HepG2 (cell line): ENCODE measurements at regions not wholly inside any gene's neighbourhood (a gene's known extent, or its start where the extent isn't known, plus 50 kb on each side); places are given as distances from the start of the nearest gene placed in this dataset.

Experiments used
- ATF3 ChIP-seq: sonication (generic); formaldehyde crosslinking; IDR thresholded peaks from 2 replicates; pipeline ENCODE4 v1.4.0; 2020; ENCODE audit warnings: missing genetic modification reagents
- DNMT3B ChIP-seq: conservative IDR thresholded peaks from 2 replicates; pipeline ENCODE4 v1.6.1; 2016; ENCODE audit warnings: missing biosample characterization, control low read depth
- IRF1 ChIP-seq: sonication (generic); formaldehyde crosslinking; IDR thresholded peaks from 2 replicates; pipeline ENCODE4 v1.4.0; 2020; ENCODE audit warnings: low read depth, mild to moderate bottlenecking, missing genetic modification reagents
- MAFG ChIP-seq: sonication (generic); formaldehyde crosslinking; IDR thresholded peaks from 2 replicates; pipeline ENCODE4 v1.5.1; 2020; ENCODE audit warnings: mild to moderate bottlenecking, missing genetic modification reagents
- POLR2G ChIP-seq: fragments of 200-400 bp; formaldehyde crosslinking; IDR thresholded peaks from 2 replicates; pipeline ENCODE4 v1.6.1; 2018; ENCODE audit warnings: mild to moderate bottlenecking, low read depth, low read length, moderate library complexity
- PRDM4 ChIP-seq: sonication (generic); formaldehyde crosslinking; IDR thresholded peaks from 2 replicates; pipeline ENCODE4 v1.9.0; 2021; ENCODE audit warnings: missing genetic modification reagents, borderline replicate concordance
- SNAPC5 ChIP-seq: sonication (generic); formaldehyde crosslinking; IDR thresholded peaks from 2 replicates; pipeline ENCODE4 v1.8.1; 2023; ENCODE audit warnings: mild to moderate bottlenecking, missing genetic modification reagents, borderline replicate concordance
- TERF1 ChIP-seq: sonication (generic); formaldehyde crosslinking; IDR thresholded peaks from 2 replicates; pipeline ENCODE4 v1.8.0; 2022; ENCODE audit warnings: mild to moderate bottlenecking, missing genetic modification reagents, moderate library complexity
- ZBTB21 ChIP-seq: sonication (generic); formaldehyde crosslinking; IDR thresholded peaks from 2 replicates; pipeline ENCODE4 v1.4.0; 2020; ENCODE audit warnings: missing genetic modification reagents
- ZNF557 ChIP-seq: sonication (generic); formaldehyde crosslinking; IDR thresholded peaks from 2 replicates; pipeline ENCODE4 v1.4.0; 2020; ENCODE audit warnings: missing genetic modification reagents
- TF ChIP-seq, protein P1 (sequence below): sonication (generic); formaldehyde crosslinking; IDR thresholded peaks from one replicate; pipeline ENCODE4 v1.5.1; 2020; ENCODE audit warnings: mild to moderate bottlenecking, missing genetic modification reagents; ENCODE audit errors: not compliant biosample characterization
- TF ChIP-seq, protein P2 (sequence below): sonication (generic); formaldehyde crosslinking; IDR thresholded peaks from 2 replicates; pipeline ENCODE4 v1.5.0; 2020; ENCODE audit warnings: missing genetic modification reagents, mild to moderate bottlenecking, borderline replicate concordance

GRCh38 chr9:117491491-117491890, 76.6 kb upstream of the ASTN2 start (continued):
- TF ChIP-seq ZBTB21 (CRISPR knock-in tag) (no peak), ZNF557 (CRISPR knock-in tag) (no peak), TERF1 (CRISPR knock-in tag) (no peak), IRF1 (no peak), PRDM4 (CRISPR knock-in tag) (no peak), DNMT3B (CRISPR knock-in tag) (no peak), MAFG (CRISPR knock-in tag) (no peak), ATF3 (no peak), SNAPC5 (no peak), POLR2G (no peak)
- TF ChIP-seq, protein P1, sequence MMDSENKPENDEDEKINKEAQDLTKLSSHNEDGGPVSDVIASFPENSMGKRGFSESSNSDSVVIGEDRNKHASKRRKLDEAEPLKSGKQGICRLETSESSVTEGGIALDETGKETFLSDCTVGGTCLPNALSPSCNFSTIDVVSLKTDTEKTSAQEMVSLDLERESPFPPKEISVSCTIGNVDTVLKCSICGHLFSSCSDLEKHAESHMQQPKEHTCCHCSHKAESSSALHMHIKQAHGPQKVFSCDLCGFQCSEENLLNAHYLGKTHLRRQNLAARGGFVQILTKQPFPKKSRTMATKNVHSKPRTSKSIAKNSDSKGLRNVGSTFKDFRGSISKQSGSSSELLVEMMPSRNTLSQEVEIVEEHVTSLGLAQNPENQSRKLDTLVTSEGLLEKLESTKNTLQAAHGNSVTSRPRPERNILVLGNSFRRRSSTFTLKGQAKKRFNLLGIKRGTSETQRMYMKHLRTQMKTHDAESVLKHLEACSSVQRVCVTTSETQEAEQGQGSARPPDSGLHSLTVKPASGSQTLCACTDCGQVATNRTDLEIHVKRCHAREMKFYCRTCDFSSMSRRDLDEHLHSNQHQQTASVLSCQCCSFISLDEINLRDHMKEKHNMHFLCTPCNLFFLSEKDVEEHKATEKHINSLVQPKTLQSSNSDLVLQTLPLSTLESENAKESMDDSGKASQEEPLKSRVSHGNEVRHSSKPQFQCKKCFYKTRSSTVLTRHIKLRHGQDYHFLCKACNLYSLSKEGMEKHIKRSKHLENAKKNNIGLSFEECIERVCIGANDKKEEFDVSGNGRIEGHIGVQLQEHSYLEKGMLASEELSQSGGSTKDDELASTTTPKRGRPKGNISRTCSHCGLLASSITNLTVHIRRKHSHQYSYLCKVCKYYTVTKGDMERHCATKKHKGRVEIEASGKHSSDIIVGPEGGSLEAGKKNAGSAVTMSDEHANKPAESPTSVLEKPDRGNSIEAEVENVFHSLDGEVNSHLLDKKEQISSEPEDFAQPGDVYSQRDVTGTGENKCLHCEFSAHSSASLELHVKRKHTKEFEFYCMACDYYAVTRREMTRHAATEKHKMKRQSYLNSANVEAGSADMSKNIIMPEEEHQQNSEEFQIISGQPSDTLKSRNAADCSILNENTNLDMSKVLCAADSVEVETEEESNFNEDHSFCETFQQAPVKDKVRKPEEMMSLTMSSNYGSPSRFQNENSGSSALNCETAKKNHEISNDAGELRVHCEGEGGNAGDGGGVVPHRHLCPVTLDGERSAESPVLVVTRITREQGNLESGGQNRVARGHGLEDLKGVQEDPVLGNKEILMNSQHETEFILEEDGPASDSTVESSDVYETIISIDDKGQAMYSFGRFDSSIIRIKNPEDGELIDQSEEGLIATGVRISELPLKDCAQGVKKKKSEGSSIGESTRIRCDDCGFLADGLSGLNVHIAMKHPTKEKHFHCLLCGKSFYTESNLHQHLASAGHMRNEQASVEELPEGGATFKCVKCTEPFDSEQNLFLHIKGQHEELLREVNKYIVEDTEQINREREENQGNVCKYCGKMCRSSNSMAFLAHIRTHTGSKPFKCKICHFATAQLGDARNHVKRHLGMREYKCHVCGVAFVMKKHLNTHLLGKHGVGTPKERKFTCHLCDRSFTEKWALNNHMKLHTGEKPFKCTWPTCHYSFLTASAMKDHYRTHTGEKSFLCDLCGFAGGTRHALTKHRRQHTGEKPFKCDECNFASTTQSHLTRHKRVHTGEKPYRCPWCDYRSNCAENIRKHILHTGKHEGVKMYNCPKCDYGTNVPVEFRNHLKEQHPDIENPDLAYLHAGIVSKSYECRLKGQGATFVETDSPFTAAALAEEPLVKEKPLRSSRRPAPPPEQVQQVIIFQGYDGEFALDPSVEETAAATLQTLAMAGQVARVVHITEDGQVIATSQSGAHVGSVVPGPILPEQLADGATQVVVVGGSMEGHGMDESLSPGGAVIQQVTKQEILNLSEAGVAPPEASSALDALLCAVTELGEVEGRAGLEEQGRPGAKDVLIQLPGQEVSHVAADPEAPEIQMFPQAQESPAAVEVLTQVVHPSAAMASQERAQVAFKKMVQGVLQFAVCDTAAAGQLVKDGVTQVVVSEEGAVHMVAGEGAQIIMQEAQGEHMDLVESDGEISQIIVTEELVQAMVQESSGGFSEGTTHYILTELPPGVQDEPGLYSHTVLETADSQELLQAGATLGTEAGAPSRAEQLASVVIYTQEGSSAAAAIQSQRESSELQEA (CRISPR knock-in tag) = no peak
- TF ChIP-seq, protein P2, sequence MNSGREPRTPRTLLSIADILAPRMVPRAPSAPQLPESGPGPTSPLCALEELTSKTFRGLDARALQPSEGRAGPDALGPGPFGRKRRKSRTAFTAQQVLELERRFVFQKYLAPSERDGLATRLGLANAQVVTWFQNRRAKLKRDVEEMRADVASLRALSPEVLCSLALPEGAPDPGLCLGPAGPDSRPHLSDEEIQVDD (CRISPR knock-in tag) = no peak
